GM21723 (cell line): ENCODE measurements at regions not wholly inside any gene's neighbourhood (a gene's known extent, or its start where the extent isn't known, plus 50 kb on each side); places are given as distances from the start of the nearest gene placed in this dataset.
"Not testable (repeated sequence)": the region's sequence is repeated elsewhere in the genome, so short reads cannot be mapped to it uniquely, and the experiment has no call there.

Source experiments
- ATAC-seq: cut with Tn5 transposase; IDR thresholded peaks from one replicate; pipeline ENCODE4 v1.9.1; 2021; ENCODE audit warnings: mild to moderate bottlenecking, moderate library complexity; ENCODE audit not compliant: unreplicated experiment

- ATAC-seq, result no peak
Observed at GRCh38 chr2:234166531-234166930, 116.0 kb downstream of the SPP2 start.

GRCh38 chr2:234165421-234165820, 114.9 kb downstream of the SPP2 start:
- ATAC-seq, result no peak

- ATAC-seq, result no peak
Observed at GRCh38 chr2:234164493-234165413, 114.3 kb downstream of the SPP2 start.

- ATAC-seq, result no peak
Observed at GRCh38 chr2:234163510-234164045, 113.1 kb downstream of the SPP2 start.

GRCh38 chr2:234162861-234163260, 112.4 kb downstream of the SPP2 start:
- no peak for ATAC-seq

- ATAC-seq, result no peak
Observed at GRCh38 chr2:234161932-234162331, 111.4 kb downstream of the SPP2 start.

GRCh38 chr2:234158812-234159211, 108.3 kb downstream of the SPP2 start:
- ATAC-seq, result no peak

GRCh38 chr2:234157817-234158588, 107.5 kb downstream of the SPP2 start:
- ATAC-seq, result no peak

- no peak for ATAC-seq
Observed at GRCh38 chr2:234156326-234156725, 105.8 kb downstream of the SPP2 start.

- ATAC-seq, result not testable (repeated sequence)
Observed at GRCh38 chr2:234152835-234153234, 102.3 kb downstream of the SPP2 start.

- no peak for ATAC-seq
Observed at GRCh38 chr2:234147335-234147861, 96.9 kb downstream of the SPP2 start.

GRCh38 chr2:234146087-234146826, 95.8 kb downstream of the SPP2 start:
- ATAC-seq, result no peak

- no peak for ATAC-seq
Observed at GRCh38 chr2:234145511-234145910, 95.0 kb downstream of the SPP2 start.

- ATAC-seq, result no peak
Observed at GRCh38 chr2:234145057-234145456, 94.6 kb downstream of the SPP2 start.

- ATAC-seq, result no peak
Observed at GRCh38 chr2:234143896-234144295, 93.4 kb downstream of the SPP2 start.

GRCh38 chr2:234142530-234142929, 92.0 kb downstream of the SPP2 start:
- no peak for ATAC-seq

GRCh38 chr2:234139755-234140154, 89.3 kb downstream of the SPP2 start:
- no peak for ATAC-seq

GRCh38 chr2:234138836-234139235, 88.3 kb downstream of the SPP2 start:
- no peak for ATAC-seq

- ATAC-seq, result no peak
Observed at GRCh38 chr2:234137400-234138014, 87.0 kb downstream of the SPP2 start.

- ATAC-seq, result no peak
Observed at GRCh38 chr2:234136461-234136860, 86.0 kb downstream of the SPP2 start.
